ENCODE measurements at regions not wholly inside any gene's neighbourhood (a gene's known extent, or its start where the extent isn't known, plus 50 kb on each side); places are given as distances from the start of the nearest gene placed in this dataset.

DNA sequence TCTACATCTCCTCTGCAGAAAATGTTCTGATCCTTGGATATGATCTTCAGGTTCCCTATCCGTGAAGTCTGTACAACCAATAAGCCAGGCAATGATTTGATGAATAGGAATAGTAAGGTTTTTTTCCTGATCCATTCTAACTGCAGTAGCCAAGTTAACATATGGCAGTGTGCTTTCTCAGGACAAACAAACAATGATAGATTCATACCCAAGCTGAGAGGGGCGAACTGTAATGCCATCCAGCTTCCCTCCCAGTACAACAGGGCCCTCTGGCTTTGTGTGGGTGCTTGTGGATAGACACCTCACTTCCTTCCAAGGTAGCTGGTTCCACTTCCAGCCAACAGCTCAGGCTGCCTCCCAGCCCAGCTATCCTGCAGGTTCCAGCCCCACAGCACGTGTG, 359.2 kb downstream of the CDH26 start:
- TF ChIP-seq ZFP3 (CRISPR knock-in tag; IDR thresholded peaks at IDR 0.05) (no peak), ARNTL (CRISPR knock-in tag; IDR thresholded peaks at IDR 0.05; ENCODE audit: borderline replicate concordance, low read depth) (no peak), BACH2 (CRISPR knock-in tag; IDR thresholded peaks at IDR 0.05; ENCODE audit: borderline replicate concordance) (no peak), ZC3H10 (CRISPR knock-in tag; IDR thresholded peaks at IDR 0.05) (no peak), ZNF70 (CRISPR knock-in tag; IDR thresholded peaks at IDR 0.05) (no peak), CSDC2 (CRISPR knock-in tag; IDR thresholded peaks at IDR 0.05) (no peak), TOX (CRISPR knock-in tag; IDR thresholded peaks at IDR 0.05; ENCODE audit: borderline replicate concordance) (no peak), RARB (CRISPR knock-in tag; IDR thresholded peaks at IDR 0.05) (no peak), SNAI2 (CRISPR knock-in tag; IDR thresholded peaks at IDR 0.05) (no peak), ESRRG (CRISPR knock-in tag; IDR thresholded peaks at IDR 0.05) (no peak)
- TF ChIP-seq, protein P1, sequence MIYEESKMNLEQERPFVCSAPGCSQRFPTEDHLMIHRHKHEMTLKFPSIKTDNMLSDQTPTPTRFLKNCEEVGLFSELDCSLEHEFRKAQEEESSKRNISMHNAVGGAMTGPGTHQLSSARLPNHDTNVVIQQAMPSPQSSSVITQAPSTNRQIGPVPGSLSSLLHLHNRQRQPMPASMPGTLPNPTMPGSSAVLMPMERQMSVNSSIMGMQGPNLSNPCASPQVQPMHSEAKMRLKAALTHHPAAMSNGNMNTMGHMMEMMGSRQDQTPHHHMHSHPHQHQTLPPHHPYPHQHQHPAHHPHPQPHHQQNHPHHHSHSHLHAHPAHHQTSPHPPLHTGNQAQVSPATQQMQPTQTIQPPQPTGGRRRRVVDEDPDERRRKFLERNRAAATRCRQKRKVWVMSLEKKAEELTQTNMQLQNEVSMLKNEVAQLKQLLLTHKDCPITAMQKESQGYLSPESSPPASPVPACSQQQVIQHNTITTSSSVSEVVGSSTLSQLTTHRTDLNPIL (CRISPR knock-in tag; IDR thresholded peaks at IDR 0.05; ENCODE audit: low read depth), result no peak
- TF ChIP-seq, protein P2, sequence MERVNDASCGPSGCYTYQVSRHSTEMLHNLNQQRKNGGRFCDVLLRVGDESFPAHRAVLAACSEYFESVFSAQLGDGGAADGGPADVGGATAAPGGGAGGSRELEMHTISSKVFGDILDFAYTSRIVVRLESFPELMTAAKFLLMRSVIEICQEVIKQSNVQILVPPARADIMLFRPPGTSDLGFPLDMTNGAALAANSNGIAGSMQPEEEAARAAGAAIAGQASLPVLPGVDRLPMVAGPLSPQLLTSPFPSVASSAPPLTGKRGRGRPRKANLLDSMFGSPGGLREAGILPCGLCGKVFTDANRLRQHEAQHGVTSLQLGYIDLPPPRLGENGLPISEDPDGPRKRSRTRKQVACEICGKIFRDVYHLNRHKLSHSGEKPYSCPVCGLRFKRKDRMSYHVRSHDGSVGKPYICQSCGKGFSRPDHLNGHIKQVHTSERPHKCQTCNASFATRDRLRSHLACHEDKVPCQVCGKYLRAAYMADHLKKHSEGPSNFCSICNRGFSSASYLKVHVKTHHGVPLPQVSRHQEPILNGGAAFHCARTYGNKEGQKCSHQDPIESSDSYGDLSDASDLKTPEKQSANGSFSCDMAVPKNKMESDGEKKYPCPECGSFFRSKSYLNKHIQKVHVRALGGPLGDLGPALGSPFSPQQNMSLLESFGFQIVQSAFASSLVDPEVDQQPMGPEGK (CRISPR knock-in tag; IDR thresholded peaks at IDR 0.05; ENCODE audit: borderline replicate concordance), result no peak
- TF ChIP-seq, protein P3, sequence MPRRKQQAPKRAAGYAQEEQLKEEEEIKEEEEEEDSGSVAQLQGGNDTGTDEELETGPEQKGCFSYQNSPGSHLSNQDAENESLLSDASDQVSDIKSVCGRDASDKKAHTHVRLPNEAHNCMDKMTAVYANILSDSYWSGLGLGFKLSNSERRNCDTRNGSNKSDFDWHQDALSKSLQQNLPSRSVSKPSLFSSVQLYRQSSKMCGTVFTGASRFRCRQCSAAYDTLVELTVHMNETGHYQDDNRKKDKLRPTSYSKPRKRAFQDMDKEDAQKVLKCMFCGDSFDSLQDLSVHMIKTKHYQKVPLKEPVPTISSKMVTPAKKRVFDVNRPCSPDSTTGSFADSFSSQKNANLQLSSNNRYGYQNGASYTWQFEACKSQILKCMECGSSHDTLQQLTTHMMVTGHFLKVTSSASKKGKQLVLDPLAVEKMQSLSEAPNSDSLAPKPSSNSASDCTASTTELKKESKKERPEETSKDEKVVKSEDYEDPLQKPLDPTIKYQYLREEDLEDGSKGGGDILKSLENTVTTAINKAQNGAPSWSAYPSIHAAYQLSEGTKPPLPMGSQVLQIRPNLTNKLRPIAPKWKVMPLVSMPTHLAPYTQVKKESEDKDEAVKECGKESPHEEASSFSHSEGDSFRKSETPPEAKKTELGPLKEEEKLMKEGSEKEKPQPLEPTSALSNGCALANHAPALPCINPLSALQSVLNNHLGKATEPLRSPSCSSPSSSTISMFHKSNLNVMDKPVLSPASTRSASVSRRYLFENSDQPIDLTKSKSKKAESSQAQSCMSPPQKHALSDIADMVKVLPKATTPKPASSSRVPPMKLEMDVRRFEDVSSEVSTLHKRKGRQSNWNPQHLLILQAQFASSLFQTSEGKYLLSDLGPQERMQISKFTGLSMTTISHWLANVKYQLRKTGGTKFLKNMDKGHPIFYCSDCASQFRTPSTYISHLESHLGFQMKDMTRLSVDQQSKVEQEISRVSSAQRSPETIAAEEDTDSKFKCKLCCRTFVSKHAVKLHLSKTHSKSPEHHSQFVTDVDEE (CRISPR knock-in tag; IDR thresholded peaks at IDR 0.05), result no peak
